ENCODE measurements at regions not wholly inside any gene's neighbourhood (a gene's known extent, or its start where the extent isn't known, plus 50 kb on each side); places are given as distances from the start of the nearest gene placed in this dataset.

DNA sequence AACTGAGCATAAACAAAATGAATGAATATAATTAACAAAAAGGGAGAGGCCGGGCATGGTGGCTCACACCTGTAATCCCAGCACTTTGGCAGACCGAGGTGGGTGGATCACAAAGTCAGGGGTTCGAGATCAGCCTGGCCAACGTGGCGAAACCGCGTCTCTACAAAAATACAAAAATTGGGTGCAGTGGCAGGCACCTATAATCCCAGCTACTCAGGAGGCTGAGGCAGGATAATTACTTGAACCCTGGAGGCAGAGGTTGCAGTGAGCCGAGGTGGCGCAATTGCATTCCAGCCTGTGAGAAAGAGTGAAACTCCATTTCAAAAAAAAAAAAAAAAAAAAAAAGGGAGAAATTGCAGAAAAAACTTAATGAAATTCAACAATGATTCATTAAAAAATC is 839.3 kb upstream of the CTNND2 start:
- TF ChIP-seq, protein P1, sequence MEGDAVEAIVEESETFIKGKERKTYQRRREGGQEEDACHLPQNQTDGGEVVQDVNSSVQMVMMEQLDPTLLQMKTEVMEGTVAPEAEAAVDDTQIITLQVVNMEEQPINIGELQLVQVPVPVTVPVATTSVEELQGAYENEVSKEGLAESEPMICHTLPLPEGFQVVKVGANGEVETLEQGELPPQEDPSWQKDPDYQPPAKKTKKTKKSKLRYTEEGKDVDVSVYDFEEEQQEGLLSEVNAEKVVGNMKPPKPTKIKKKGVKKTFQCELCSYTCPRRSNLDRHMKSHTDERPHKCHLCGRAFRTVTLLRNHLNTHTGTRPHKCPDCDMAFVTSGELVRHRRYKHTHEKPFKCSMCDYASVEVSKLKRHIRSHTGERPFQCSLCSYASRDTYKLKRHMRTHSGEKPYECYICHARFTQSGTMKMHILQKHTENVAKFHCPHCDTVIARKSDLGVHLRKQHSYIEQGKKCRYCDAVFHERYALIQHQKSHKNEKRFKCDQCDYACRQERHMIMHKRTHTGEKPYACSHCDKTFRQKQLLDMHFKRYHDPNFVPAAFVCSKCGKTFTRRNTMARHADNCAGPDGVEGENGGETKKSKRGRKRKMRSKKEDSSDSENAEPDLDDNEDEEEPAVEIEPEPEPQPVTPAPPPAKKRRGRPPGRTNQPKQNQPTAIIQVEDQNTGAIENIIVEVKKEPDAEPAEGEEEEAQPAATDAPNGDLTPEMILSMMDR (IDR thresholded peaks at IDR 0.05), result no peak
- no peak for TF ChIP-seq POLR2A (IDR thresholded peaks at IDR 0.05)

Data from breast epithelium (tissue), 3 donors.